ENCODE measurements at regions not wholly inside any gene's neighbourhood (a gene's known extent, or its start where the extent isn't known, plus 50 kb on each side); places are given as distances from the start of the nearest gene placed in this dataset.

GRCh38 chr13:59424661-59425060 lies 739.1 kb downstream of the DIAPH3 start:
- no peak for TF ChIP-seq CTCF (IDR thresholded peaks at IDR 0.05; ENCODE audit: low read length)
- TF ChIP-seq EZH2phosphoT487 (IDR thresholded peaks at IDR 0.05; ENCODE audit: low read length), result no peak
